HG03103 (cell line): ENCODE measurements at regions not wholly inside any gene's neighbourhood (a gene's known extent, or its start where the extent isn't known, plus 50 kb on each side); places are given as distances from the start of the nearest gene placed in this dataset.
"Not testable (repeated sequence)": the region's sequence is repeated elsewhere in the genome, so short reads cannot be mapped to it uniquely, and the experiment has no call there.

ENCODE experiments used
- ATAC-seq: cut with Tn5 transposase; IDR thresholded peaks from one replicate; pipeline ENCODE4 v1.9.1; 2021; ENCODE audit warnings: low read depth; ENCODE audit not compliant: unreplicated experiment

DNA sequence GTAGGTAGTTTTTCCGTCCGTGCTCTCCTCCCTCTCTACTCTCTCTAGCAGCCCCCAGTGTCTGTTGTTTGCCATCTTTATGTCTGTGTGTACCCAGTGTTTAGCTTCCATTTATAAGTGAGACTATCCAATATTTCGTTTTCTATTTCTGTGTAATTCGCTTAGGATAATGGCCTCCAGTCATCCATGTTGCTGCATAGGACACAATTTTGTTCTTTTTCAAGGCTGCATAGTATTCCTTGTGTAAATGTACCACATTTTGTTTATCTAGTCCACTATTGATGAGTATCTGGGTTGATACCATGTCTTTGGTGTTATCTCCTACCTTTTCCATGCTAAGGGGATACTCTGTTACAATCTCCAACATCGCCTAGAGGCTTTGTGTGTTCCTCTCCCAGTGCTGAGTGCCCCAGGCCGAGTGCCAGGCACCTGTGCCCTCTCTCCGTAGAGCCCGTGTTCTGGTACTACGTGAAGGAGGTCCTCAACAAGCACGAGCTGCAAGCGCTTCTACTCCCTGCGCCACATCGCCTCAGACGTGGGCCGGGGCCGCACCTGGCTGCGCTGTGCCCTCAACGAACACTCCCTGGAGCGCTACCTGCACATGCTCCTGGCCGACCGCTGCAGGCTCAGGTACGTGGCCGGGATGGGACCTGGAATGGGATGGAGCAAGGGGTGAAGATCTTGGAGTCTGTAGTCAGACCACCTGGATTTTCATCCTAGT lies 51.0 kb downstream of the NPIPB11 start:
- not testable (repeated sequence) for ATAC-seq

DNA sequence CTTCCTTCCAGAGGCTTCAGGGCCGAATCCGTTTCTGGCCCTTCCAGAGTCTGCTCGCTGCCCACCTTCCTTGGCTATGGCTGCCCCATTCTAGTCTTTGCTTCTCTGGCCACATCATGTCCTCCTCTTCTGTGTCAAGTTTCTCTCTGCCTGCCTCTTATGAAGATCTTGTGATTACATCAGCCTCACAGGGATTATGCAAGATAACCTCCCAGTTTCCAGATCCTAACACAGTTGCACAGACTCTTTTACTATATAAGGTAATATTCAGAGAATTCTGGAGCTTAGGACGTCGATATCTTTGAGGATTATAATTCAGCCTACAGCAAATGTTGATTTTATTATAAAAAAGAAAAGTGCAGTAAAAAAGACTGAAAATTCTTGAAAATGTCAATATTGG lies 52.1 kb downstream of the NPIPB11 start:
- not testable (repeated sequence) for ATAC-seq

DNA sequence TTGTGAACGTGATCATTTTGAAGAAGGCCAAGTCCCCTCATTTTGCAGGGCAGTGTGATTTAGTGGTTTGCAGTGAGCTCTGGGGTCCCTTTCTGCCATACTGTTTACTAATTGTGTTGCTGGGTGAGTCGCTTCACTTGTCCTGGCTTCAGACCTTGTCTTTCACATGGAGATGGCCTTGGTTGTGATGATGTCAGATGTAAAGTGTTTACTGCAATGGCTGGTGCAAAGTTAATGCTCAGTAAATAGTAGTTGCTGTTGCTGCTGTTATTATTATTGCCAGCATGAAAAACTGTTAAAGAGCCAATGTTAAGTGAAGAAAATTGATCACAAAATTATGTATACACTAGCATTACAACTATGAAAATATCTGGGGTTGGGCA lies 53.9 kb downstream of the NPIPB11 start:
- ATAC-seq, result not testable (repeated sequence)

DNA sequence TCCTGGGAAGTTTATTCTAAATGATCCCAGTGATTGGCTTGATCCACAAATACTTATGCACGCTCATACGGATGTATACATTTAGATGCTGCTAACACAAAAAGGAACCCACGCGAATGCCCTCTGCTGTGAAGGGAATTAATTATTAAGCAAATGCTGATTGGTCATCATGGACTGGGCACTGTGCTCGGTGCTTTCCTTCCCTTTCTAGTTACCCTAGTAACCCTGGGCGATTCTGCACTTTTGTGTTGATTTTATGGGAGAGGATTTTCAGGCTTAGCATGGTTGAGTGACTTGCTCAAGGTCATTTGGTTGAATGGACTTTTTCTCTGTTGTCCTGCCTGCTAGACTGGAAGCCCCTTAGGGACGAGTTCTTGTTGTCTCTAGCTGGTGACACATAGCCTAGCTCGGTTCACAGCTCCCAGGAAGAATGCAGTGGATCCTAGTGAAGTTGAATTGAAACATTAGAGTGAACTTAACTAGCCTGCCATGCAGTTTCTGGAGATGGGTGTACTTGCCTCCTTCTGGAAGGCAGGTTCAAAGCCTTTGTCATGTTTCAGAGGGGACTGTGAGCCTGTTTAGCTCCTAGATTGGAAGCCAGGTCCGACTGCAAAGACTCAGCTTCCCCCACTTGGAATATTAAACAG lies 54.4 kb downstream of the NPIPB11 start:
- not testable (repeated sequence) for ATAC-seq

DNA sequence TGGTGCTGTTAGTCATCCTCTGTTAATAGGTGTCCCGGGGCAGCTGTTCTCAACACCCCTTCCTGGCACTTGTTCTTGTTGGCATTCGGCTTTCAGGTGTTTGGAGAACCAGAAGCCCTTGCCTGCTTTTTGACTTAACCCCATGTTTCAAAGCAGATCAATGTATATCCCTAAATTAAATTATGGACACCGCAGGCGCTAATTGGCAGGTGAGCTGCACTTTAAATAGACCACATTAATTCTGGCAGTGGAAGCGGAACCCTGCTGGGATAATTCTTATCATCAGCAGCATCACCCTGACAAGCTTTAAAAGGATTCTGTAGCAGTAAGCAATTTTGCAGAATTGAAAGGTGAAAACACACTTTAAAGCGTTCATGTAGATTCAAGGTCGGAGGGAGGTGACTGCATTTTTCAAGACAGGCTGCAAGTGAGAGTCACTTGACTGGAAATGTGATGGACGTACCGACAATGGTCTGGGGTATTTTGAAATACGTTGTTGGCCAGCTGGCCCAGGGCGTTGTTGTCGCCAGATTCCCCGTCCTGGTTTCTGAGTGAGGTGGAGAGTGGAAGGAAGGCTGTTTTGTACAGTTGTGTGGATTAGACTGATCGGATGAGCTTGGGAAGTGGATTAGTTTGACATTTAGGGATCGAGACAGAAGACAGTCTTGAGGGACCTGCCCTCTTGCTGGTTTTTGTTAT lies 55.1 kb downstream of the NPIPB11 start:
- ATAC-seq, result not testable (repeated sequence)

DNA sequence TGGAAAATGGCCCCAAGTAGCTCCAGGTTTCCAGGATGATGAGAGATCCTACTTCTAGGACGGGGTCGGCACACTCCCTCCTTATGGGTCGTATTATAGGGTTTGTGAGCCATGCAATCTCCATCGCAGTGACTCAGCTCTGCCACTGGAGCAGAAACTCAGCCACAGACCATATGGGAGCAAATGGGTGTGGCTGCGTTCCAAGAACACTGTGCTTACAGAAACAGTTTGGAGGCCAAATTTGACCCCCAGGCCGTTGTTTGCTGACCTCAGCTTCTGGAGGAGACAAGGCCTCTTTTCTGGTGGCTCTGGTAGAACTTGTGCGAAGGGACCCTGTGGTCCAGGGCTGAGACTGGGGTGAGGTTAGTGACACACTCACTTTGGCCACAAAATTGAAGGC lies 56.5 kb downstream of the NPIPB11 start:
- not testable (repeated sequence) for ATAC-seq

DNA sequence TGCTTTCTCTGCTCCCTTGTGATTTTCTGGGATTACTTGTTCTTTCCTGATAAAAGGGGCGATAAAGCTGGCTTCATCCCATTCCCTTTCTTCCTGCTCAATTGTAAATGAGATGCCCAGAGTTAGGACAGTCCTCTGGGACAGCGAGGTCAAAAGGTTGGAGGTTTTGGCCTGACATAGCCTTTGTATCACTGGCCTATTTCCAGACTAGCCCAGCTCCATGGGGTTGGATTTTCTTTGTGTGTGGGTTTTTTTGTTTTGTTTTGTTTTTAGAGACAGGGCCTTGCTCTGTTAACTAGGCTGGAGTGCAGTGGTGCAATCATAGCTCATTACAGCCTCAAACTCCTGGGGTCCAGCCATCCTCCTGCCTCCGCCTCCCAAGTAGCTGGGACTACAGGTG lies 57.8 kb downstream of the NPIPB11 start:
- ATAC-seq, result not testable (repeated sequence)

DNA sequence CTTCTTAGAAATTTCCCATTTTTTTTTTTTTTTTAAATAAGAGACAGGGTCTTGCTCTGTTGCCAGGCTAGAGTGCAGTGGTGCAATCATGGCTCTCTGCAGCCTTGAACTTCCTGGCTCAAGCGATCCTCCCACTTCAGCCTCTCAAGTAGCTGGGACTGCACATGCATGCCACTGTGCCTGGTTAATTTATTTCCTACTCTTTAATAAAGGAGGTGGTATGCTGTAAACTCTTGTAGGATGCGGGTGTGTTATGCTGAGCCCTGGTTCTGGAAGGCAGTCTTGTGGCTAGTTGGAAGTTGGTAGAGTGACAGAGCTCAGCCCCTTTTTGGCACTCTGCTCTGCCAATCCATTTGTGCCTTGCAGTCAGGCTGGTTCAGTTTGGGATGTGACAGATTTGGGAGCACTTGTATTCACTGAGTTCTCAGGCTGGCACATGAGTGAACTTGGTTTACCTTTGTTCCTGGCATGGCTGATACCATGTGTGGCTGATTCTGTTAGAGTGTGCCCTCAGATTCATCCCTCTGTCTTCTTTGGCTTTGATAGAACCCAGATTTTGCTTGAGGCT lies 58.3 kb downstream of the NPIPB11 start:
- ATAC-seq, result not testable (repeated sequence)

DNA sequence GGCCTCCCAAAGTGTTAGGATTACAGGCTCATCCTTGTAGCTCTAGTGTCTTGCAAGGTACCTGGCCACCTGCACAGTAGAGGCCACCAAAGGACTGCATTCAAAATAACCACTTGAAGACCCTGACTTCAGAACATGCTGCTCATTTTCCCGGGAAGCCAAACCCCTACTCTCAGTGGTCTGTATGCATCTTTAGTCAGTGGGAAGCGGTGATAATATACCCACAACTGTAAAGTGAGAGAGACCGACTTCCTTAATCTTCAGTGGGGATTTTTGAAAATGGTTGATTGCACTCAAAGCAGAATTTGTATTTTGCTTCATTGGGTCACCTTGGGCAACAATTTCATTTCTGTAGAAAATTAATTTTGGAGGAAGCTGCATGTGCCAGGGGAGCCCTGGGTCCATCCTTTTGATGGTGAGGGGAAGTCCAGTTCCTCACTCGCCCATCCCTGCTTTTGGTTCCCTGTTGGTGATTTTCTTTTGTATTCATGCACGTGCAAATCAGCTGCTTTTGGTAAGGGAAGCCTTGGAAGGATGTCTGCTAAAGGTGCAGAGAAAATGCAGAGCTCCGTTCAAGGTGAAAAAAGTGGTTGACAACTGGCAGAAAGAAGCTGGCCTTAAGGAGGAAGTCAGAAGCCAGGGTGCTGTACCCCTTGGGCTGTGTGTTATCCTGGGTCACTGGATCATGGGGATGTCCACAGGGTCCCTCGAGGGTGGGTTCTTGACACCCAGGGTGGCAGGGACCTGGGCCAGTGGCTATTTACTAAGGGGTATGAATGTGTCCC lies 59.5 kb downstream of the NPIPB11 start:
- not testable (repeated sequence) for ATAC-seq

DNA sequence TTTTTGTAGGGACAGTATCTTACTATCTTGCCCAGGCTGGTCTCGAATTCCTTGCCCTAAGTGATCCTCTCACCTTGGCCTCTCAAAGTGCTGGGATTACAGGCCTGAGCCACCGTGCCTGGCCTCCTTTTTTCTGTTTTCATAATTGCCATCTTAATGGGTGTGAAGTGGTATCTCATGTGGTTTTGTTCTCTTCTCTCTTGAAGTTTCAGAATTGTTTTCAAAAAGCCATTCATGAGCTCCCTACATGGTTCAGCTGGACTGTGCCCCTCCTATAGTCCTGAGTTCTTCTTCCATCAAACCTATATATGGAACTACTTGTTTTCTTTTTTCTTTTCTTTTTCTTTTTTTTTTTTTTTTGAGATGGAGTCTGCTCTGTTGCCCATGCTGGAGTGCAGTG lies 60.3 kb downstream of the NPIPB11 start:
- ATAC-seq, result not testable (repeated sequence)

DNA sequence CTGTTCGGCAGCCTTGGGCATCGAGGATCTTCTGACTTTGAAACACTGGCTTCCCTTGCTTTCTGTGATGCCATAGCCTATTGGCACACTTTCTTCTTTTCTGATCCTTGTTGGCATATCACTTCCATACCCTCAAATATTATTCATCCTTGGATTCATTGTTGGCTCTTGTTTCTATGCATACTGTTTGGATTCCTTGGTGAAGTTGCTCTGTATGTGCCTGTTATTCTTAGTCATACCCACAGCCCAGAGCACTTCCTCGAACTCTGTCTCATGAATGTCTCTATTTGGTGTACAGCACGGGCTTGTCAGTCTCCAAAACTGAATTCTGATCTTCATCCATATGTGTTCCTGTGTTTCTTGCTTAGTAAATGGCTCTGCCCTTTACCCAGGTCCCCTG lies 63.6 kb downstream of the NPIPB11 start:
- not testable (repeated sequence) for ATAC-seq

DNA sequence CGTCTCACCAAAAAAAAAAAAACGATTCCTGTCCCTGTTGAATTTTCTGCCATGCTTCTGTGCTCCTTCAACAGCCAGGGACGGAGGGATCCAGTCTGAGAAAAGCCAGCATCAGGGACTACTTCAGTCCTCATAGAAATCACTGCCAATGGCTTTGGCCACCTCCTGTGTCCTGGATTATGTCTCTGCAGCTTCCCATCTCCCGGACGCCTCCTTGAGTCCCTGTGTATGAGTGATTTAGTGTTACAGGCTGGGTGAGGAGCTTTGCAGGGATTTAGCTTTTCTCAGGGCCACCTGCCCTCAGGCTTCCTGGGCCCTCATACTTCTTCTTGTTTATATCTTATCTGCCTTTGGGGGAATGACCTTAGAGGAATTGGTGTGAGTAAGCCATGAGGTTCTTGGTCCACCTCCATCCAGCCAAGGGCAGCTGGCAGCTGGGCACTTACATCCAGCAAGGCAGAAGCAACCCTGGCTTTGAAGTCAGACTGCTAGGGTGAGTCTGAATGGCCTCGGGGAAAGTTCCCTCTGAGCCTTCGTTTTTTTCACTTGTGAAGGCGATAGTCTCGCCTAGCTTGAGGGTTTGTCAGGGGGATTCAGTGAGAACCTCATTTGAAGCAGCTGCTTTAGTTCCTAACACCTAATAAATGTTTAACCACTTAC lies 65.6 kb downstream of the NPIPB11 start:
- ATAC-seq, result not testable (repeated sequence)

DNA sequence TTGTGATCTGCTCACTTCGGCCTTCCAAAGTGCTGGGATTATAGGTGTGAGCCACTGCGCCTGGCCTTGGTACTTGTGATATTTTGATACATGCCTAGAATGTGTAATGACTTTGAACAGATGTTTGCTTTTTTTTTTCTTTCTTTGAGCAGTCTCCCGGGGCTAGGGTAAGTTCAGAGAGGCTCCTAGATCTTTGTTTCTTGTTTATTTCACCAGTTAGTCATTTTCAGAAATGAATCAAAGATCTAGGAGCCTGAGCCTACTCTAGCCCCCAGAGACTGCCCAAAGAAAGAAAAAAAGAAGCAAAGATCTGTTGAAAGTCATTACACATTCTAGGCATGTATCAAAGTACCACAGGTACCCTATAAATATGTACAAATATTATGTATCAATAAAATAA lies 66.3 kb downstream of the NPIPB11 start:
- ATAC-seq, result not testable (repeated sequence)

DNA sequence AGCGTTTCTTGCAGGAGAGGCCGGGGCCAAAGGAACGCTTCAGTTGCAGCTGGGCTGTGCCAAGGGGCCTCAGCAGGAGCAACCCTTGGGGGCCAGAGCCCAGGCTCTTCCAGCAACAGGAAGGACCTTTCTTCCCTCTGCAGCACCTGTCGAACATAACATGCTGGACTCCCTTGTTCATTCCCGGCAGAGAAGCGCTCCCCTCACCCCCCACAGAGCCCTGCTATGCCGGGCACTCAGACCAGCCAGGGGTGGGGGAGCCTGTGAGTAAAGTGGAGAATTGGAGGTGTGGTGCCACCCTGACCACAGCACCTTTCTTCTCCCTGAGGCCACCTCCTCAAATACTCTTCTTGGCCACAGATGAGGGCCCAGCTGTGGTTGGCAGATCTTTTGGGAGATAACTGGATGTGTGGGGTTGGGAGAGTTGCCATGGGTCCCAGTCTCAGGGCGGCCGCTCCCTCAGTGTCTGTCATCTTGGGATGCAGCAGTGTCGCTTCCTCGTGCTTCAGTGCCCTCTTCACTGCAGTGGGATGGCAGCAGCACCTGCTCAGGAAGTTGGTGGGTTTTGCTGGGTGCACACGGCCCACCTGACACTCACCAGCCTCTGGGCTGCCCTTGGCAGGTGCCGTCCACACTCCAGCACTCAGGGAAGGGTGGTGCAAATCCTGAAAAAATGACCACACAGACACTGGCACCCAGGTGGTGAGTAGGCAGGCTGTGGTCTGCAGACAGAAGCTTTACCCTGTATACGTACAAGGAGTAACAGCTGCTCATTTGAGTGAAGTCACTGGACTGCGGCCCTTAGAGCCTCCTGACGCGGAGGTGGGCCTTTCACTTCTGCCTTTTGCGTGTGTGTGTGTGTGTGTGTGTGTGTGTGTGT lies 67.5 kb downstream of the NPIPB11 start:
- peak; percentile 53 for ATAC-seq

DNA sequence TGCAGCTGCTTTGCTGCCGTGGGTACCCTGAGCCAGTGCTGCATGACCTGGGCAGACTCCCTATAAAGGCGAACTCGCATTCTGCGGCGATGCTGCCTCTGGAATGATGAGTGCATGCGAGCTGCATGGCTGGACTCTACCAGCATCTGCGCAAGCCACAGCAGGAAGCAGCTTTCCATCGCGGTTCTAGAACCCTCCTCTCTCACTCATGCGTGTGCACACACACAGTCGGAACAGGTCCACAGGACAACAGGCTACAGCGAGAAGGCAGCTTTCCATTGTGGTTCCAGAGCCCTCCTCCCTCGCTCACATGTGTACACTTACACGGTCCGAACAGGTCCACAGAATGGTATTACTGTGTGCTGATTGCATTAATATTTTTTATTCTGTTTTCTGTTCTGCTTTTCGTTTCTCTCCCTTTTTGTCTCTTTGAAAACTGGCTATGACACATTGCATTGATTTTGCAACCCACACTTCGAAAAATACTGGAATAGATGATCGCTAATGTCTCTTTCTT lies 69.1 kb downstream of the NPIPB11 start:
- ATAC-seq, result peak; percentile 44

DNA sequence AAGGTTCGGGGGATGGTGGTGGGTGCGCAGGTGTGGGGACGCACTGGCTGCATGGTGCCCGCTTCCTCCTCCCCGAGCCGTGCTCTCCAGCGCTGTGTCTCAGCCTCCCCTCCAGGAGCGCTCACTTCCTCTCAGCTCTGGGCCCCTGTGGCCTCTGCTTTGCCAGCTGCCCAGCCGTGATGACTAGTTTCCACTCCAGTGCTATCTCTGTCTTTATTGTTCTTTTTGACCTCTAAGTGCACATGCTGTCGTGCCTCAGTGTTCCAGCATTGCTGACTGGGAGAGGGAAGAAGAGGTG lies 71.0 kb downstream of the NPIPB11 start:
- not testable (repeated sequence) for ATAC-seq

DNA sequence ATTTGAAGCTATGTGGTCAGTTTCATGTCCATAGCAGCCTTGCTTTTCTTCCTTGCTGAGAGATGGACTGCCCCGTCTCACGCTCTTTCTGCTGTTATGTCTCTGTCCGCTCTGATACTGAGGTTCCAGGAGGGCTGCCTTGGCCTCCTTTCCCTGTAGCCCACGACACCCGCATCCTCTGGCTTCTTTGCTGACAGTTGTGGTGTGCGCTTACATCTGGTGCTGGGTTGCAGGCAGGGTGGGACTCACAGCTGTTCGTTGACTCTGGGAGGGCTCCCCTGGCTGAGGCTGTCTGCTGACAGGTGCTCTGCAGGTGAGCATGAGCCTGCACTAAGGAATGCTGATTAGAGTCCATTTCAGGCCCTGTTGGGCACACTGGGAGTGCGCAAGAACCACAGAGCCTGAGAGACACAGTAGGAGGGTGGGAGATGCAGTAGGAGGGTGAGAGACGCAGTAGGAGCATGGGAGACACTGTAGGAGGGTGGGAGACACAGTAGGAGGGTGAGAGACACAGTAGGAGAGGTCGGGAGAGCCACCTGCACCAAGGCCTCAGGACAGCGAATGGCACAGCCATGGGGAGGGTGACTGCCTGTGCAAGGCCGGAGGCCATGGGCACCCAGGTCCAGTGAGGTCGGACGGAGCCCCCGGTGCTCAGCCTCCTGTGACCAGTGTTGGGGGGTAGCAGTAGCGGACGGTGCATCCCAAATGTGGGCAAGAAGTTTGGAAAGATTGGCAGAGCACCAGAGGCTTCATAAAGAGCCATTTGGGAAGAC lies 71.5 kb downstream of the NPIPB11 start:
- not testable (repeated sequence) for ATAC-seq

DNA sequence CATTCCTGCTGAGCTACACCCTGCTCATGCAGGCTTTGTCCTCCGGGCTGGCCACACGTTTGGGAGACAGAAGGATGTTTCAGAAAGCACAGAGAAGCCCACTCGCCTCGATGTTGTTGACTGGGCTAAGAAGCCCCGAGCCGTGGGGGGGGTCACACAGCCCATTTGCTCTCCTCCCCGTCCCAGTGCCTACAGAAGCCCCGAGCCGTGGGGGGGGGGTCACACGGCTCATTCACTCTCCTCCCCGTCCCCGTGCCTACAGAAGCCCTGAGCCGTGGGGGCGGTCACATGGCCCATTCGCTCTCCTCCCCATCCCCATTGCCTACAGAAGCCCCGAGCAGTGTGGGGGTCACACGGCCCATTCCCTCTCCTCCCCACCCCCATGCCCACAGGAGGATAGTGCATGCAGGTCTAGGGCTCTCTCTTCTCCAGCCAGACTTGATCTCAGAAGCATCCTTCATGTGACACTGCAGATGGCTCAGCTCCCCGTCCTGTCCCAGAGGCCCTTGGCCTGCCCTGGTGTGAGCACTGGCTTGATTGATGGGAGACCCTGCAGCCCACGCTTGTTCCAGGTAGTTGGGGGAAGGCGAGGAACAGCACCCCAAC lies 72.9 kb downstream of the NPIPB11 start:
- ATAC-seq, result not testable (repeated sequence)
